HG02970 (cell line): ENCODE measurements at regions not wholly inside any gene's neighbourhood (a gene's known extent, or its start where the extent isn't known, plus 50 kb on each side); places are given as distances from the start of the nearest gene placed in this dataset.

ENCODE experiments used
- ATAC-seq: cut with Tn5 transposase; IDR thresholded peaks from one replicate; pipeline ENCODE4 v1.9.1; 2021; ENCODE audit warnings: mild to moderate bottlenecking, moderate library complexity, moderate number of reproducible peaks; ENCODE audit not compliant: unreplicated experiment, low FRiP score

- no peak for ATAC-seq
Measured at GRCh38 chr12:84745127-84745526, 167.5 kb downstream of the SLC6A15 start.

DNA sequence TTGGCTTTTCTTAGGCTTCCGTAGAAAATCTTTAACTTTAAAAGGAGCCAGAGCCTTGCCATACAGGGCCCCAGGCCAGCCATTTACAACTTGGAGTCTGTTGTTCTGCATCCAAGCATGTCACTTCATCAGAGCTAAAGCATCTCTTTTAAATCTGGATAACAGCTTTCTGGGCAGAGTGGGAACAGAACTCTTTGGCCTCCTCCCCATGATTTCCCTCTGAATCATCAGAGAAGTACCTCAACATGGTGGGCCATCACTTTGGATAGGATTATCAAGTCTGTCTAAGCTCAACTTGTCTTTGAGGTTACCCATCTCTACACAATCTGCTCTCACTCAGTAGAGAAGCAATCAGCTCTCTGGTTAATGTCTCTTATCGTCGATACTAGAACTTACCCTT is 170.9 kb downstream of the SLC6A15 start:
- ATAC-seq, result no peak

- no peak for ATAC-seq
Measured at GRCh38 chr12:84741031-84741430, 171.6 kb downstream of the SLC6A15 start.

DNA sequence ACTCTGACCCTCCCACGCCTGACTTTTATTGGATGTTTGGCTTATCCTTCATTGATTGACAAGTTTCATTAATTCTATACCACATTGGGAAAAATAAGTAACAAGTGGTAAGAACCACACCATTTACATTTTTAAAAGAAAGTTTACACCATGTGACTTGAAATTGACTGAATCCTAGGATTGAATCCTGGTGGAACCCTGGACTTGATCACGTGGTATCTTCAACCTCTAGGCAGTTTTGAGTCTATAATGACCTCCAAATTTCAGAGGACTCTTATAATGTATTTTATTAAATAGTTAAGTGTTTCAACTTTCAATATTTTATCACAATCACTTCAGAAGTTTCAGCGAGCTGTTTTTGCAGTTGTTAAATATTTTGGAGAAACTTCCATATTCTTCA is 172.0 kb downstream of the SLC6A15 start:
- no peak for ATAC-seq

GRCh38 chr12:84738481-84738972 is 174.1 kb downstream of the SLC6A15 start:
- no peak for ATAC-seq

DNA sequence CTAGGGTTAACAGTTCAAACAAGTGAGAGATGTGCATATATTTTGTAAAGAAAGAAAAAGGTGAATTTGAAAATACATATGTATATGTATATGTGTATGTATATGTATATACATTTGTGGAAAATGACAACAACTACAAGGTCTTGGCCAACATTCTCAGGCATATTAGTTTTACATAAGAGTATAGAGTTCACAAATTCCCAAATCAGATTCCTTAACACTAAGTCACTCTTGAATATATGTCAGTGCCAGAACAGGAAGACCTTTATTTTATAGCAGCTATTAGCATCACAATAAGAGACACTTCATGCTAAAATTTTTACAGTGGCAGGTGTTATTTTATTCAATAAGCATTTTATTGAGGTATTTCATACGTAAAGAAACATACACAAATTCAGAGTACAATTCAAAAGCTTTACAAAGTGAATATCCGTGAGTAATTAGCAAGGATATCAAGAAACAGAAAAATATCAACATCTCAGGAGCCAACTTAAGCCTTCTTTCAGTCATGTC is 179.7 kb downstream of the SLC6A15 start:
- ATAC-seq, result no peak

- no peak for ATAC-seq
Measured at GRCh38 chr12:84730561-84731162, 181.9 kb downstream of the SLC6A15 start.

GRCh38 chr12:84727961-84728360 is 184.6 kb downstream of the SLC6A15 start:
- ATAC-seq, result no peak

DNA sequence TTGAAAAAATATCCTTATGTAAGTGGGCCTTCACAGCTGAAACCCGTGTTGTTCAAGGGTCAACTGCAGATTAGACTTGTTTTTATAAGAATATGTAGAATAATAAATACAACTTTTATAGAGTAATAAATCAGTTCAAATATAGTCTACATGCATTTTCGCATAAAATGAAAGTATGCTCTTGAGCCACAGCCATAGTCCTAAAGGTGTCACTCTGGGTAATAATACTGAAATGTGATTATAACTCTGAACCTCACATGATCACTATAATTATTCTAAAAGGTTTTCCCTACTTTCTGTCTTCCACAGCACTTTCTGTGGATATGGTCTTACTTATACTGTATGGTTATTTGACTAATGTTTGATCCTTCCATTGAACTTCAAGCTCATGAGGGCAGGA is 185.8 kb downstream of the SLC6A15 start:
- no peak for ATAC-seq

- no peak for ATAC-seq
Measured at GRCh38 chr12:84723988-84724387, 188.6 kb downstream of the SLC6A15 start.

GRCh38 chr12:84719997-84720396 is 192.6 kb downstream of the SLC6A15 start:
- ATAC-seq, result no peak

- ATAC-seq, result no peak
Measured at GRCh38 chr12:84718906-84719305, 193.7 kb downstream of the SLC6A15 start.

- no peak for ATAC-seq
Measured at GRCh38 chr12:84712747-84713146, 199.9 kb downstream of the SLC6A15 start.

DNA sequence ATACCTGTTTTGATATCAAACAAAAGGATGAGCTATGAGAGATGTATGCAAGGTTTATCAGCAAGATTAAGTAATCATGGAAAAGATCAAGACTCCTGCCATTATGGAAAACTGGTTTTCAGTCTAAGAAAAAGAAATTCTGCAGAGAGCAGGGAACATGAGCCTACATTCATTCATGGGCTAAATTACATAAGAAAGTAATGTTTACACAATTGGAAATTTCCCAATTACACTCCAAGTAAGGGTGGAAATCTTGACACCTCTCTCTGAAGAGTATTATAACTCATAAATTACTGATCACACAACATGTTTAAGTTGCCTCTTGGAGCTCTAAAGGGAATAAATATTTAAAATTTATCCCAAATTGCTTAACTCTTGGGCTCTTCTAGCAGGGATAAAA is 206.2 kb downstream of the SLC6A15 start:
- ATAC-seq, result no peak

DNA sequence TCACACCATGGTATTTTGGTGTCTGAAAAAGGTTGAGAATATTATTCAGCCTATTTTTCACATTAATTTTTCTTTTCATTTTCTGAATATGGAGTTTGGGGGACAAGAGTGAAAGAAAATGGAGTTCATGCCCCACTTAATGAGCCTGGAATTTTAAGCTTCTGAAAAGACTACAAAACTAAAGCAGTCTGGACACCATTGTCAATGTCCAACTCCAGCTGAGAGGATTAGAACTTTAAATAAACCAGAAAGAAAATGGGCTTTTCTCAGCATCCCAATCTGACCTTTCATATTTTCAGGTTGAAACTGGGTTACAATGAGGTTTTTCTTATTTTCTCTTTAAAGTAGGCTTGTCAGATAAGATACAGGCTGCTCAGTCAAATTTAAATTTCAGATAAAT is 207.7 kb downstream of the SLC6A15 start:
- ATAC-seq, result no peak

- no peak for ATAC-seq
Measured at GRCh38 chr12:84702001-84702400, 210.6 kb downstream of the SLC6A15 start.

GRCh38 chr12:84701041-84701440 is 211.6 kb downstream of the SLC6A15 start:
- no peak for ATAC-seq

DNA sequence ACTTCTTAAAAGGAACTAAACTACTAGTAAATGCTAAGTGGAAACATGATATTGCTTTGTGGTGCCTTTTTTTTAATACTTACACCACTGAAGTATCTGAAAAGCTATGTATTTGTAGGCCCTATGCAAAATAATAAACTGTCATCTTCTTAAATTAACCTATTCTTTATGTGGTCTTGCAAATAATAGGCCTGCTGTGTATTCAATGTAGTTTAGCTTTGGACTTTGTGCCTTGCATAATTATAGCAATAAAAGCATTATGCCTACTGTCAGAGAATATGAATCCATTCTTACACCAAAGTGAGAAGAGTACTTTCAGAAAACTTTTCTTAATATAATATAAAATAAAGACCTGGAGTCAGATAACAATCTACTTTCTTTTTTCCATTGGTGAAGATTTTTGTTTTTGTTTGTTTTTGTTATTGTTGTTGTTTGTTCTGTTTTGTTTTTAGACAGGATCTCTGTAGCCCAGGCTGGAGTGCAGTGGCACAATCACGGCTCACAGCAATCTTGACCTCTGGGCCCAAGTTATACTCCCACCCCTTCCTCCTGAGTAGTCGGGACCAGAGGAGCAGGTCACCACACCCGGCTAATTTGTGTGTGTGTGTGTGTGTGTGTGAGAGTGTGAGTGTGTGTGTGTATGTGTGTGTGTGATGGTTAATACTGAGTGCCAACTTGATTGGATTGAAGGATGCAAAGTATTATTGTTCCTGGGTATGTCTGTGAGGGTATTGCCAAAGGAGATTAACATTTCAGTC is 213.8 kb downstream of the SLC6A15 start:
- ATAC-seq, result no peak

DNA sequence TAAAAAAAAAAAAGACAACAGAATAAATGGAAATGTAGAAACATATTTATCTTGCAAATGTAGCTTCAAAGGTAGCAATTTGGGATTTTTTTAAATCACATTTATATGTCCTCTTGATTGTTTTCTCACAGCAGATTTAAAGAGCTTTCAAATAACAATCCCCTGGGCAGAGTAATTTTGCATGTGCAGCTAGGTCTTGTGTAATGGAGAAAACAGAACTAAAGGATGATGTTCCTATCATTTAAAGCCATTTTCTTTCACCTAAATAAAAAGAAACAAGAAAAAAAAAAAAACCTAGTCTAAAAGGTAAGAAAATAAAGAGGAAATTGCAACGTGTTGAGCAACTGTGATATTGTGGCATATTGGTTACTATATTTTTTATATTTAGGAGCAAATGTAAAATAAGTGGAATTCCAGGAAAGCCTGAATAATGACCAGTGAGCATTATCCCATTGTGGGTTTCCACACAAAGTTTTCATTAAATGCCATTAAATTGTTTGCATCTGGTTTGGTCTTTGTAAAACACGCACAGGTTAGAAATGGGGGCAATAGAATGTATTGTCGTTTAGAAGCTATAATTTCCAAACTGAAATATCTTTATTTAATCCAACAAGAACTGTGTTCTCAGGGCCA is 215.6 kb downstream of the SLC6A15 start:
- no peak for ATAC-seq

GRCh38 chr12:84696281-84696680 is 216.3 kb downstream of the SLC6A15 start:
- ATAC-seq, result no peak

DNA sequence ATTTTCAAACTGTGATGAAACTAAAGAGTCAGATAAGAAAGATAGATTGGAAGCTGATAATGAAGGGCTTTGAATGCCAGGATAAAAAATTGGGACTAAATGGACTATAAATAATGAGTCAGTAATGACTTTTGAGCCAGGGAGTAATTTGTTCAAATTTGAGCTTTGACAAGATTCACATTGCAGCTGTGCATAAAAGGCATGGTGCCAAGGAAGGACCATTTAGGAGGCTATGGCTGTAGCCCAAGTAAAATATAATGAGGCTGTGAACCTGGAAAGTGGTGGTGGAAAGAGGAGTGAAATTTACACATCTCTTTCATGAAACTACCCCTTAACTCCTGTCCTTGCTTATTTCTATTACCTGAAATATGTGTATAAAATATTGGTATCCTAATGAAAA is 218.5 kb downstream of the SLC6A15 start:
- ATAC-seq, result no peak
